GM12874 (cell line): ENCODE measurements at regions not wholly inside any gene's neighbourhood (a gene's known extent, or its start where the extent isn't known, plus 50 kb on each side); places are given as distances from the start of the nearest gene placed in this dataset.

Experiments used
- CTCF ChIP-seq: IDR thresholded peaks from 2 replicates; pipeline ENCODE4 v1.5.1; 2011; ENCODE audit warnings: low read depth, mild to moderate bottlenecking, control low read depth, low read length, moderate library complexity; ENCODE audit not compliant: insufficient read depth

GRCh38 chr3:135908225-135908624 lies 57.3 kb upstream of the PPP2R3A start:
- no peak for TF ChIP-seq CTCF

- no peak for TF ChIP-seq CTCF
Measured at GRCh38 chr3:135908737-135909136, 56.8 kb upstream of the PPP2R3A start.

- TF ChIP-seq CTCF: no peak
Measured at GRCh38 chr3:135911110-135911509, 54.4 kb upstream of the PPP2R3A start.

GRCh38 chr3:135915206-135915605 lies 50.3 kb upstream of the PPP2R3A start:
- TF ChIP-seq CTCF: no peak
